ENCODE measurements at regions not wholly inside any gene's neighbourhood (a gene's known extent, or its start where the extent isn't known, plus 50 kb on each side); places are given as distances from the start of the nearest gene placed in this dataset.

- H3K27ac ChIP-seq, result no peak overlapping the region
- no peaks in the 10 kb centered on the region for H3K36me3 ChIP-seq
- DNase-seq (ENCODE audit: low spot score), result no peak
- no peaks in the 10 kb centered on the region for H3K9me3 ChIP-seq
- H3K27me3 ChIP-seq, result no peaks in the 10 kb centered on the region
- no peak for TF ChIP-seq CTCF (IDR thresholded peaks at IDR 0.05)
- H3K4me1 ChIP-seq, result no peaks in the 10 kb centered on the region
- H3K4me3 ChIP-seq, result no peak overlapping the region
Observed at GRCh38 chr2:78734221-78734620, 291.3 kb upstream of the REG3G start.

DNA sequence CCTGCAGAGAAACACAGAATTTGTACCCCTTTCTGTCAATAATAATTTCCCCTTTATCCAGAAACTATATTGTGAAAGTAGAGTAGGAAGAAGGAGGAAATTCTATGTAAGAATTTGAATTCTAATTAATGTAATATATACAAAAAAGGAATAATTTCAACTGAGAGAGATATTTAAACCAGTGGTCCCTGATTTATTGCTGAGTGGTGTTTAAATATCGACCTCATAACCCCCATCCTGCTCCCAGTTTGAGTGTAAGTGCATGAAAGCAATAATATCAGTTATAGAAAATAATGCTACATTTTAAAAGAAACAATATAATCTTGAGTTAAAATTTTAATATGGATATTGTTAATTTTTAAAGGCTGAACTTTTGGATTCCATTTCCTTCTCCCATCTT, 286.2 kb upstream of the REG3G start:
- H3K27ac ChIP-seq, result no peak overlapping the region
- H3K9me3 ChIP-seq, result no peaks in the 10 kb centered on the region
- H3K4me3 ChIP-seq, result no peak overlapping the region
- H3K4me1 ChIP-seq, result no peaks in the 10 kb centered on the region
- H3K27me3 ChIP-seq, result no peaks in the 10 kb centered on the region
- no peaks in the 10 kb centered on the region for H3K36me3 ChIP-seq
- TF ChIP-seq CTCF (IDR thresholded peaks at IDR 0.05), result no peak
- DNase-seq (ENCODE audit: low spot score), result no peak

DNA sequence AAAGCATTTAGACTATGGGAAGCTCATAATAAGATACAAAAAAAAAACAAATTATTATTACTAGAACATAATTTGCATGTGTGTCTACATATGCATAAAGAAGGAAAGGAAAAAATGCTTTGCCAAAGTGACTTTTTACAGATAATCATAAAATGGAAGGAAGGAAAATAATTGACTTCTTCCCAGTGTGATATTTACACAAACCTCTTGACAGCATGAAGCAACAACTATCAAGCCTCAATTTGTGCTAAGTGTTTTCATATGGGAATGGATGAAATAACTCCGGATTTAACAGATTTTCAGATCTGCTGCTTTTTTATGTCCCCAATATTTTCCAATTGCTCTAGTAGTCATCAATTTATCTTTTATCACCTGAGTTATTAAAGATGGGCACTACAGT, 275.9 kb upstream of the REG3G start:
- H3K36me3 ChIP-seq, result no peaks in the 10 kb centered on the region
- no peak for TF ChIP-seq CTCF (IDR thresholded peaks at IDR 0.05)
- DNase-seq (ENCODE audit: low spot score), result no peak

DNA sequence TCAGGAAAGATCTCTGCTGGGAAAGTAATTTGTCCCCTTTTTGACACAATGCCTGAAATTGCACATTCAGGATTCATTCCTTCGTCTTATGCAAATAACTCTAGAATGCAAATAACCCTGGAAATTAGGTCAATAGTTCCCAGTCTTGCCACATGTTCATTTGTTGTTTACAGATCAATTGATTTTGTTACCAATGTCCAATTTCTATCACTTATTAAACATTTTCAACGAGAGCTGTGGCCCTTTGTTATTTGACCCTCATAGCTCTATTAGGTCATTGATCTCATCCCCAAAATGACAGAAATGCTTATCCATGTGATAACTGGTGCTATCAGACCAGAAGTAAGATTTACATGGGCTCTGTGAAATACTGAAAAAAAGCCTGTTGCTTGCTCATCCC, 275.3 kb upstream of the REG3G start:
- DNase-seq (ENCODE audit: low spot score), result no peak
- TF ChIP-seq CTCF (IDR thresholded peaks at IDR 0.05), result no peak
- H3K4me1 ChIP-seq, result no peaks in the 10 kb centered on the region
- H3K9me3 ChIP-seq, result peaks cover 0 to 3% of the 10 kb centered on the region in 2 donors
- H3K4me3 ChIP-seq, result no peak overlapping the region
- H3K27ac ChIP-seq, result no peak overlapping the region
- no peaks in the 10 kb centered on the region for H3K36me3 ChIP-seq
- no peaks in the 10 kb centered on the region for H3K27me3 ChIP-seq

More for the DNA sequence above, 275.9 kb upstream of the REG3G start:
- Histone ChIP-seq H3K27me3 (no peaks in the 10 kb centered on the region), H3K27ac (no peak overlapping the region), H3K9me3 (peaks cover 0 to 3% of the 10 kb centered on the region in 2 donors), H3K4me3 (no peak overlapping the region), H3K4me1 (no peaks in the 10 kb centered on the region)

- H3K4me3 ChIP-seq, result no peak overlapping the region
- H3K4me1 ChIP-seq, result no peaks in the 10 kb centered on the region
- H3K9me3 ChIP-seq, result peaks cover 0 to 3% of the 10 kb centered on the region in 2 donors
- H3K36me3 ChIP-seq, result no peaks in the 10 kb centered on the region
- H3K27ac ChIP-seq, result no peak overlapping the region
- TF ChIP-seq CTCF (IDR thresholded peaks at IDR 0.05), result no peak
- H3K27me3 ChIP-seq, result no peaks in the 10 kb centered on the region
- DNase-seq (ENCODE audit: low spot score), result no peak
Observed at GRCh38 chr2:78754930-78755329, 270.6 kb upstream of the REG3G start.

DNA sequence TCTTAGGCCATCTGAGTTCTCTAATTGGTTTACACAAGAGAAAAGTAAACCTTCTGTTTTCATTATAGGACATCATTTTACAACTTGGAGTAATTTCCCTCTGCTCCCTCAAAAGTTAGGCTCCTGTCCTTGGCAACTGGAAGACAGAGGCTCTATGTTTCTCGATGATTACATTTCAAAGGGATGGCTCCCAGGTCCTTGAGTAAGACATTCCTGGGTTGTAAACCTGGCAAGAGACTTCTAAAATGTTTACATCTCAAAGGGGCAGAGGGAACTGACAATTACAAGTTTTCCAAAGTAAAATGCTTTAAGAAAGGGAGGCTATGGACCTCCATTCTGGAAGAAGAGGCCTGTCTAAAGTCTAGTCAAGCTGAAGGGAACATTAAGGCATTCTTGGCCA, 268.3 kb upstream of the REG3G start:
- no peak for DNase-seq (ENCODE audit: low spot score)
- Histone ChIP-seq H3K9me3 (peaks cover 0 to 8% of the 10 kb centered on the region in 2 donors), H3K4me3 (no peak overlapping the region), H3K36me3 (no peaks in the 10 kb centered on the region), H3K27me3 (no peaks in the 10 kb centered on the region), H3K4me1 (no peaks in the 10 kb centered on the region), H3K27ac (no peak overlapping the region)
- TF ChIP-seq CTCF (IDR thresholded peaks at IDR 0.05), result no peak

Data from right atrium auricular region (tissue), 2 donors.